GM21528 (cell line): ENCODE measurements at regions not wholly inside any gene's neighbourhood (a gene's known extent, or its start where the extent isn't known, plus 50 kb on each side); places are given as distances from the start of the nearest gene placed in this dataset.
"Not testable (repeated sequence)": the region's sequence is repeated elsewhere in the genome, so short reads cannot be mapped to it uniquely, and the experiment has no call there.

Source experiments
- ATAC-seq: cut with Tn5 transposase; IDR thresholded peaks from one replicate; pipeline ENCODE4 v1.9.1; 2021; ENCODE audit warnings: mild to moderate bottlenecking, moderate library complexity; ENCODE audit not compliant: unreplicated experiment, low FRiP score

- no peak for ATAC-seq
Observed at GRCh38 chr6:140772576-140772975, 1360.1 kb upstream of the GJE1 start.

- no peak for ATAC-seq
Observed at GRCh38 chr6:140768133-140768532, 1364.6 kb upstream of the GJE1 start.

DNA sequence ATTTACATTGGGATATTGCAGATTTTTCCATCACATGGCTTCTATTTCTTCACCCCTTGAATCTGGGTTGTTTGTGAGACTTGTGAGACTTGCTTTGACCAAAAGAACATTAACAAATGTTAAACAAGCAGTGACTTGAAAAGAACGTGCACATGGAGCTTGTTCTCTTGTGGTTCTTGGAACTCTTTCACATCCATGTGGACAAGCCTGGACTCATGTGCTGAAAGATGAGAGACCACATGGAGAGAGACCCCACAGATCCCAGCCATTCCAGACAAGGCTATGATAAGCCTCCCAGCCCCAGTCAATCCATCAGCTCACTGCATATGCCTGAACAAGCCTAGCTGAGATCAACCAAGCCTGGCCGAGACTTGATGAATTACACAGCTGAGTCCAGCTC is 1365.7 kb upstream of the GJE1 start:
- ATAC-seq: no peak

DNA sequence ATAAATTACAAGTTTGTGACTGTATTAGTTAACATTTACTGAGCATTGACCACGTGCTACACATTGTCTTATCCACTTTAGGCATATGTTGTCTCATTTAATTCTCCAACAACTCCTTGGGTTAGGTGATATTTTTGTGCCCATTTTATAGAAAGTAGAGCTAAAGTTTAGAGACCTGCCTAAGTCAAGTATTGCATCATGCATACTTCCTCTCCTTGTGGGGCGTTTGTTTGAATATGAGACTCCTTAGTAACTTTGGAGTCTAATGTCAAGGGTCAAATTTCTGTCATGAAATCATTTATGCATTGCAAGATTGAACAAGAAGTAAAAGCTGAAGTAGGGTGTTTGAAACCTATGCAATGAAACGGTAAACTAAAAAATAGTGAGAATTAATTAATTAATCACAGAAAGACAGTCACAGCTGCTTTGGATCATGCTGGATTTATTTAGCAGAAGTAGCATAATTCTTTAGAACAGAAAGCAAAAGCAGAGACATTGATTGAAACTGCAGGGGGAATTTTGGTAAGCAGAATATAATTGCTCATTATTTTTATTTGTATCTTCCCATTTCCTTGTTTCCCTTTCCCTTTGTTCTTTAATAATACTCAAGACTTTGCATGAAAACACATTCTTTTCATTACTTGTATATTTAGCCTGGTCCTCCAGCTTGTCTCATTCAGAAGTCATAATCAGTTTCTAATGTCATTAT is 1374.4 kb upstream of the GJE1 start:
- no peak for ATAC-seq

DNA sequence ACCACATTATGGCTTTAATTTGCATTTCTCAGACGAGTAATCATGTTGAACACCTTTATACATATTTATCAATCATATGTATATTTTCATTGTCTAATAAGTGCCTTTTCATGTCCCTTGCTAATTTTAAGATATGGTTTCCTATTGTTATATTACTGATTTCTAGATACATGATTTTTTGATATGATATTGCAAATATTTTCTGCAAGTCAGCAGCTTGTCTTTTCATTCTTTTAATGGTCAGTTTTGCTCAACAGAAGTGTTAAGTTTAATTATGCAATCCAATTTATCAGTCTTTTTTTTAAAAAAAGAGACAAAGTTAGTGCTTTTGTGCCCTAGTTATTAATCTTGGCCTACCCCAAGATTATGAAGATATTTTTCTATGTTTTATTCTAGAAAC is 1377.8 kb upstream of the CITED2 start:
- ATAC-seq: no peak

DNA sequence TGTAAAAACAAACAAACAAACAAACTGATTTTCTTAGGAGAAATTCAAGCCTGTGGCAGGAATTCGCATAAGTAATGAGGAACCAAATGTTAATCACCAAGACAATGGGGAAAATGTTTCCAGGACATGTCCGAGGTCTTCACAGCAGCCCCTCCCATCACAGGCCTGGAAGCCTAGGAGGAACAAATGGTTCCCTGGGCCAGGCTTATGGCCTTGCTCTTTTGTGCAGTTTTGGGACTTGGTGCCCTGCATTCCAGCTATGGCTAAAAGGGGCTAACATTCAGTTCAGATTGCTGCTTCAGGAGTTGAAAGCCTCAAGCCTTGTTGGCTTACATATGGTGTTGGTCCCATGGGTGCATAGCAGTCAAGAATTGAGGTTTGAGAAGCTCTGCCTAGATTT is 1372.7 kb upstream of the CITED2 start:
- no peak for ATAC-seq

DNA sequence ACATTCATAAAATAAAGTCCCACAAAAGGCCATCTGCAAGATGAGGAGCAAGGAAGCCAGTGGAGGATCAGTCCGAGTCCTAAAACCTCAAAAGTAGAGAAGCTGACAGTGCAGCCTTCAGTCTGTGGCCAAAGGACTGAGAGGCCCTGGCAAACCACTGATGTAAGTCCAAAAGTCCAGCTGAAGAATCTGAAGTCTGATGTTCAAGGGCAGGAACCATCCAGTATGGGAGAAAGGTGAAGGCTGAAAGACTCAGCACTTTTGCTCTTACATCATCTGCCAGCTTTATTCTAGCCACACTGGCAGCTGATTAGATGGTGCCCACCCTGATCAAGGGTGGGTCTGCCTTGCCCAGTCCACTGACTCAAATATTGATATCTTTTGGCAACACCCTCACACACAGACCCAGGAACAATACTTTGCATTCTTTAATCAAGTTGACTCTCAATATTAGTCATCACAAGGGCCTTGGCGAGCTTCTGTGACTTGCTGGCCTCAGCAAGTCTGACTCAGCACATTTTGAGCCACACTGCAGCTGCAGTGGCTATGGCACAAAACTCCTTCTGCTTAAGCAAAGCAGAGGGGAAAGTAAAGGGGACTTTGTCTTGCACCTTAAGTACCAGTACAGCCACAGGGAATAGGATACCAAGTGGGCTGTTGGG is 1370.3 kb upstream of the CITED2 start:
- no peak for ATAC-seq

GRCh38 chr6:140736231-140736630 is 1361.8 kb upstream of the CITED2 start:
- no peak for ATAC-seq

GRCh38 chr6:140732991-140733390 is 1358.5 kb upstream of the CITED2 start:
- no peak for ATAC-seq

- ATAC-seq: no peak
Observed at GRCh38 chr6:140732155-140732554, 1357.7 kb upstream of the CITED2 start.

GRCh38 chr6:140731741-140732140 is 1357.3 kb upstream of the CITED2 start:
- ATAC-seq: no peak

DNA sequence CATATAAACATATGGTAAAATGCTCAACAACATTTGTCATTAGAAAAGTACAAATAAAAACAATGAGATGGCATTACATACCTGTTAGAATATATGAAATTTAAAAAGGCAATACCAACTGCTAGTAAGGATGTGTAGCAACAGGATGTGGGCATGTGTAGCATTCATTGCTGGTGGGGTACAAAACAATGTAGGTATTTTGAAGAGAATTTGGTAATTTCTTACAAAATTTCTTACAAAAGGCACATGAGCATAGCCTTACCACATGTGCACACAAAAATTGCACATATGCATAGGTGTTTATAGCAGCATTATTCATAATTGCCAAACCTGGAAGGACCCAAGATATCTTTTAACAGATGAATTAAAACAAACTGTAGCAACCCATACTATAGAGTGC is 1355.1 kb upstream of the CITED2 start:
- no peak for ATAC-seq

DNA sequence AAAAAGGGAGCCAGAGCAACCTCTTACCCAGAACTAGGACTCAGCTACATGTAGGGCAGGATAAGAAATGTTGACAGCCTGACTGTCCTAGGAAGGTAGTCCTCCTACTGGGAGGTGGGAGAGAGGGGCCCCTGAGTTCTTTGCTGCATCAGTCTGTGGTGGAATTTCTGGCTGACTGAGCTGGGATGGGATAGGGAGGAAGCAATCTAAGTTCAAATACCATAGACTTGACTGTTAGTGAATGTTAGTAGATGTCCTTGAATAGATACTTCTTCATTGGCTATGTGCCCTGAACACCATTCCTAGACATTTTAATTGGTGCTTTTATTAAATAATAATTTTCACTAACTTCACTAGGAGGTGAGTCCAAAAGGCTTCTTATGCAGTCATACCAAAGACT is 1343.6 kb upstream of the CITED2 start:
- ATAC-seq: no peak

GRCh38 chr6:140713495-140713894 is 1339.0 kb upstream of the CITED2 start:
- ATAC-seq: no peak

GRCh38 chr6:140711019-140711613 is 1336.7 kb upstream of the CITED2 start:
- peak; percentile 52 for ATAC-seq

GRCh38 chr6:140708441-140708840 is 1334.0 kb upstream of the CITED2 start:
- ATAC-seq: no peak

DNA sequence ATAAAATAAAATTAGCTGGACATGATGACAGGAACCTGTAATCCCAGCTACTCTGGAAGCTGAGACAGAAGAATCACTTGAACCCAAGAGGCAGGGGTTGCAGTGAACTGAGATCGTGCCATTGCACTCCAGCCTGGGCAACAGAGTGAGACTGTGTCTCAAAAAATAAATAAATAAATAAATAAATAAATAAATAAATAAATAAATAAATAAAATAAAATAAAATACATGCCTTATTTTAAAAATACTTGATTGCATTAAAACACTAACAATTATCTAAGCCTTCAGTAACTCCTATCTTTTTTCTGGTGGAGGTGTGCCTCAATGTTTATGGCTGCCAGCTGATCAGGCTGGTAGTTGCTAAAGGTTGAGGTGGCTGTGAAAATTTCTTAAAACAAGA is 1329.6 kb upstream of the CITED2 start:
- ATAC-seq: not testable (repeated sequence)

GRCh38 chr6:140697585-140697984 is 1323.1 kb upstream of the CITED2 start:
- no peak for ATAC-seq

DNA sequence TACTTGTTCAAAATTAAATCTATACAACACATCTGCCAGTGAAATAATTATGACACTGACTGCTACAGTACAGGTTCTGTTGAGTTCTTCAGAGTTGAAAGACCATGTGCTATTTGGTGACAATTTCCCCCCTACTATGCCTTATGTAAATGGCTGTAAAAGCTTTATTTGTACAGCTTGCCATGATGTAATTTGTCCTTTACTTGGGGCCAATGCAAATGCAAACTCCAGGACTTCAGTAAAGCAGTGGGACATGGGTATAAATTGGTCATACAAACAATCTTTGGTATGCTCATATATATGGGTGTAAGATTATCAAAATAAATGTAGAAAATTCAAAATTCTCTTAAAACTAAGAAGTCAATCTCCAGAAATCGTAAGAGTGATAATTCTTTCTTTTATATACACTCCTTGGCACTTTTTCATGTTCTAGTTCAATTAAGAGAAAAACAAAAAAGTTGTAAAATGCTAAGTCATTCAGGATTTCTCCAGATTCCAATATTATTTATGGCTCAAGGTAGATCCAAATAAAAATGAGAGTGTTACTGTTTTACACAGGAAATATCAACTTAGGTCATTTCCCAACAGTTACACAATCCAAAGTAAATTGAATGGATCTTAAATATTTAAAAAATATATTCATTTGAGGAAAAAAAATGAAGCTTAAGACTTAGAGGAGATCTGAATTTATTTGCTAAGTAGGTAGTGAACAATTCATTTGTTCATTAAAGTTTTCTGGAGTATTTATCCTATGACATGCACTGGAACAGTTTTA is 1310.5 kb upstream of the CITED2 start:
- no peak for ATAC-seq

DNA sequence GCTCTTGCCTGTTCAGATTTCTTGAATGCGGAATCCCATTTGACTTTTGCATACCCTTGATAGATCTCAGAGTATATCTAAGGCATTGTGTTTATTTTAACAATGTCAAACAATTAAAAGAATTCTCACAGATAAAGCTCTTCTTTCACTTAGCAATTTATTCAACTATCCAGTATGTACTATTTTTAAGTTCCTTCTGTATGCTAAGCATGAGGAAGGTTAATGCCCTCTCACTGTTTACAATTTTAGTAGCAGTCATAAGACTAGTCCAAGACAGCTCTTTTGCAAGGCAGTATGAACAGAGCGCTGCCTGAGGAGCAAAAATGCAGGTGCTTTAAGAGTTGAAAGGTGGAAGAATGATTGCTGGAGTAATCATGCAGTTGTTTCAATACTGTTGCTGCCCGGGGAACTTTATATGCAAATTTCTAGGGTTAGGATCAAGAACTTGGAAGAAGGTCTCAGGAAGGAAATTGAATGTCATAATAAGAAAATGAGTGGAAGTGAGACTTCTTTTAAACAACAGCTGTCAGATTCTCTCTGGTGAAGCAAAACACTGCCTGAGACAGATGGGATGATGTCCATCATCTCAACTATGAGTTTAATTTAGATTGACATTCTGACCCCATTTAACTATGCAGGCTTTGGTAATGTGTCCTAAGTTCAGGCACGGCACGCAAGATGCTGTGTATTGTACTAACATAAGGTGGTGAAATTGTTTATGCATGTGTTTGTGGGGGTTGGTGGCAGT is 1303.5 kb upstream of the CITED2 start:
- ATAC-seq: no peak

DNA sequence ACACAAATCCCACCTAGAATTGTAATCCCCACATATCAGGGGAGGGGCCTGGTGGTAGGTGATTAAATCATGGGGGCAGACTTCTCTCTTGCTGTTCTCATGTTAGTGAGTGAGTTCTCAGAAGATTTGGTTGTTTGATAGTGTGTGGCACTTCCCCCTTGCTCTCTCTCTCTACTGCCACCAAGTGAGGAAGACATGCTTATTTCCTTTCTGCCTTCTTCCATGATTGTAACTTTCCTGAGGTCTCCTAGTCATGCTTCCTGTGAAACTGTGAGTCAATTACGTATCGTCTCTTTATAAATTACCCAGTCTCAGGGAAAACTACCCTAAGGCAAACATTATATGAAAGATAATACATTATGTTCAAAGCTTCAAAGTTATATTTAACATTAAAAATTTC is 1297.5 kb upstream of the CITED2 start:
- ATAC-seq: no peak
